COLO668 (cell line): ENCODE measurements at regions not wholly inside any gene's neighbourhood (a gene's known extent, or its start where the extent isn't known, plus 50 kb on each side); places are given as distances from the start of the nearest gene placed in this dataset.

Source experiments
- DNase-seq: peaks from one replicate; lab custom pipeline; 2025; ENCODE audit not compliant: unreplicated experiment; lab: John Stamatoyannopoulos, UW

- DNase-seq, result no peak
Observed at GRCh38 chr18:75158465-75159237, 50.3 kb downstream of the PTGR3 start.

GRCh38 chr18:75157851-75158250, 51.1 kb downstream of the PTGR3 start:
- DNase-seq, result no peak

GRCh38 chr18:75157381-75157780, 51.6 kb downstream of the PTGR3 start:
- no peak for DNase-seq

- DNase-seq, result no peak
Observed at GRCh38 chr18:75156831-75157230, 52.1 kb downstream of the PTGR3 start.

- DNase-seq, result no peak
Observed at GRCh38 chr18:75156139-75156750, 52.7 kb downstream of the PTGR3 start.

DNA sequence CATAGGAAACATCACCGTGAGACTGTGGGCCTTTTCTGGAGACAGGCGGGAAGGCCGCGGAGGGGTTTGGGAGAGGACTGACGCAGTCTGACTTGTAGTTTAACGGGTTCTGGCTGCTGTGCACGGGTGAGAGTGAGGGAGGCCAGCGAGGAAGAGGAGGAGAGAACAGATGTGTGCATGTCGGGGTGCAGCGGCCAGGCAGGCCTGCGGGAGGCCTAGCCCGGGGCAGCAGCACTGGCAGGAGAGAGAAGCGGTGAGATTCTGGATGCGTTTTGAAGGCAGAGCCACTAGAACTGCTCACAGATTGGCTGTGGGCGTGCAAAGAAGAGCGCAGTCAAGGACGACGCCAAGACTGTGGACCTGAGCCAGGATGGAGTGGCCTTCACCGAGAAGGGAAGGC, 53.9 kb downstream of the PTGR3 start:
- DNase-seq, result no peak

- DNase-seq, result no peak
Observed at GRCh38 chr18:75154259-75154658, 54.7 kb downstream of the PTGR3 start.

DNA sequence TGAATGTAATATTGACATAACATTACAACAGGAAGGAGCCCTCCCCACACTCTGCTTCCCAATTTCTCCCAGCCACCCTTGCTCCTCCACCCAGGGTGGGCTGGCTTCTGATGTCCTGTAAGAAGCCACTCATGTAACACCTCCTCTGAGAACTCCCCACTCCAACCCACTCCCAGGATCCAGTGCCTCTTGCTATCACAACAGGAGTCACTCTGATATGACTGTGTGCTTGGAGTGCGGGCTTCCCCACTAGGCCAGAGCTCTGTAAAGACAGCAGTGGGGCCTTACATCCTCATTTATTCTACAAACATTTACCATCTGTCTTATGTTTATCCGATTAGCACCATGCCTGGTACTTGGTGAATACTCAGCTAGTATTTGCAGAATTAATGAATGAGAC, 65.1 kb downstream of the PTGR3 start:
- DNase-seq, result no peak

DNA sequence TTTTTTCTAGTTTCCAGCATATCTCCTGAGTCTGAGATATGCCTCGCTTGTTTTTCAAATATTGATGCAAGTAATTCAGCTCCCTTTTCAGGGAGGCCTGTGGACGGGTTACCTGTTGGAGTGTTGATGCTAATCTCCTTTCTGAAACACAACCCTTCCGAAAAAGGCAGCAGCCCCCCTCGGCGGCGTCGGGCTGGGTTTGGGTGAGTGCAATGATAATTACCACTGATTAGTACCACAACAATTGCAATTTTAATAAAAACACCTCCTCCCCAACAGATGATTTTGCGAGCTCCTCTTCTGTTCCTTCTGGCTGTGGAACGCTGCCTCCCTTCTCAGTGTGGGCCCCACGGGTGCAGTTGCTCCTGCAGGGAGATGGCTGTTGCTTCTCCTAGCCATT, 66.3 kb downstream of the PTGR3 start:
- DNase-seq, result no peak

GRCh38 chr18:75141734-75142133, 67.2 kb downstream of the PTGR3 start:
- DNase-seq, result no peak

DNA sequence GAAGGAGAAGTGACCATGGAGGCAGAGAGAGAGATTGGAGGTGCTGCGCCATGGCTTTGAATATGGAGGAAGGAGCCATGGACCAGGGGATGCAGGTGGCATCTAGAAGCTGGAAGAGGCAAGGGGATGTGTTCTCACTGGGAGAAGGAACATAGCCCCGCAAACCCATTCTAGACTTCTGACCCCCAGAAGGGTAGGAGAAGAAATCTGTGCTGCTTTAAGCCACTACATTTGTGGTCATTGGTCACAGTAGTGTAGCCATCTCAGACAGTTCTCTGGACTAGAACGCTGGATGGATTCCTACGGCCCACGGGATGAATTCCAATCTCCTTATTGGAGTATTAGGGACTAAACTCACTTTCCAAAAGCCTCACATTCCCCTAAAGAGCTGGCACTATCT, 67.8 kb downstream of the PTGR3 start:
- DNase-seq, result no peak

DNA sequence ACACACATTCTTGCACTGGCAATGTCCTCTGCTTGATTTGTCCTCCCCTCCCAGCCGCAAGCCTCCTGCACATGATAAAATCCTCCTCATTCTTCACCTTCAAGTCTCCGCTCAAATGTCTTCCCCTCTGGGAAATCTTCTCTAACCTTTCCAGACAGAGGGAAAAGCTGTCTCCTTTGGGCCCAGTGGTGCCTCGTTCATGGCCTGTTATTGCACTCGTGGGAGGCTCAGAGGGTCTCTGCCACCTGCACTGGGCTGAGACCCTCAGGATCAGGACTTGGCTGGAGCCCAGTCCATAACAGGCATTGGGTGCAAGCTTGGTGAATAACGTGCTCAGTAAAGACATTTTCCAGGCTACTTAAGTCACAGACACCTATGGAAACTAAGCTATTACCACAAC, 68.6 kb downstream of the PTGR3 start:
- no peak for DNase-seq

DNA sequence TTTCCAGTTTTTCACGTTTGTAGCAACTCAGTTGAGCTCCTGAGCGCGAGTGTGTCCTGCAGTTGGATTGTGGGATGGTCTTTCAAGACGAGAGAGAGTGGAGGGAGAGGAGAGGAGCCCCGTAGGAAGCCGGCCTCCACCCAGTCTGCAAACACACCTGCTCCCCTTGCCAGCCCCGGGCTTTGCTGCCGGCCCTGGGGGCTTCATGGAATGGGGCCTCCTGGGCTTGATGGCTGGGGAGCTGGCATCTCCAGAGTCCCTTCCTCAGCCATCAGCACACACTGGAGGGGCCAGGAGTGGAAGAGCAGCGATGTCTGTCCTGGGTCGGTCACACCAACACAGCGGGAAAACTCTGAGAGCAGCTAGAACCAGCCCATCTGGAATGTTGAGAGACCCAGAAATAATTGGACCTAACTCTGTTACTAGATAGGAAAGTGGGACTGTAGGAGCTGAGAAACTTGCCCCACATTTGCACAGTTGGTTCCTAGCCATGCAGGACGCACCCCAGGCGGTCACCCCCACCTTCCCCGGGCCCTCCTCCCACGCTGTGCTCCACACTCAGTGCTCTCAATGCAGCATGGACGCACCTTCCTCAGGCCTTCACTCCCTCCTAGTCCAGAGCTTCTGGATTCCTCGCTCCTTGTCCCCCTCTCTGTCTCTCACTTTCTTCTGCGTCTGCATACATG, 69.6 kb downstream of the PTGR3 start:
- DNase-seq, result peak; percentile 19

GRCh38 chr18:75137346-75137877, 71.5 kb downstream of the PTGR3 start:
- no peak for DNase-seq

DNA sequence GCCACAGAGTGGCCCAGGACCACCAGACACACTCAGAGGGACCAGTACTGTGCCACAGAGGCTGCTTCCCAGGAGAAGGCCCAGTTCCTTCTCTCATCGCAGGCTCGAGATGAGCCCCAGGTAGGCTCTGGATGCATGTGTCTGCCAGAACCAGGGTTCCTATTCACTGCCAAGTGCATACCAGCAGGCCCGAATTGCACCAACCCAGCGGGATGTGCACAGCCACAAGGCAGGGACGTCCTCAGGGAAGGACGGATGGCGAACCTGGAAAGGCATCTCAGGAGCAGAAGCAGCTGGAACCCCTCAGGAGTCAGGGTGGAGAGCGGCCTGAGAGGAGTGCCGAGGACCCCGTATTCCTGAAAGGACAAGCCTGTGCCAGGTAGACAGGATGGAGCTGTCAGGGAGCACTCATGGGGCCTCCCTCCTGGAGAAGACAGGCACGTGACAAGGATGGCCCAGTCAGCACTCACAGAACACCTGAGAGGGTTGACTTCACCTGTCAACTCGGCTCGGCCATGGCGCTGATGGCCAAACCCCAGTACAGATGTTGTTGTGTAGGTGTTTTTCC, 73.7 kb downstream of the PTGR3 start:
- DNase-seq, result no peak

DNA sequence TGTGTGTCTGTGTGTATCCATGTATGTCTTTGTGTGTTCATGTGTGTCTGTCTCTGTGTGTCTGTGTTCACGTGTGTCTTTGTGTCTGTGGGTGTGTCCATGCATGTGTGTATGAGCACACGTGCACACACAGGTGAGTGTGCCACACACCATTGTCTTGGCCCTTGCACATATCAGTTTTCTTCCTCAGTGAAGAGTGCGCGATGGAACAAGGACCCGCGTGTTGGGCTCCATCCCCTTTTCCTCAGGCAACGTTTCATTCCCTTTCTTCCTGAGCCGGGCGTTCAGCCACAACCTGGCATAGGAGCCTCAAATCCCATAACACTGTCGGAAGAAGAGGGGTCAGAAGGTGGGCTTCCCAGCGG, 74.3 kb downstream of the PTGR3 start:
- no peak for DNase-seq

GRCh38 chr18:75133721-75134610, 75.0 kb downstream of the PTGR3 start:
- no peak for DNase-seq

DNA sequence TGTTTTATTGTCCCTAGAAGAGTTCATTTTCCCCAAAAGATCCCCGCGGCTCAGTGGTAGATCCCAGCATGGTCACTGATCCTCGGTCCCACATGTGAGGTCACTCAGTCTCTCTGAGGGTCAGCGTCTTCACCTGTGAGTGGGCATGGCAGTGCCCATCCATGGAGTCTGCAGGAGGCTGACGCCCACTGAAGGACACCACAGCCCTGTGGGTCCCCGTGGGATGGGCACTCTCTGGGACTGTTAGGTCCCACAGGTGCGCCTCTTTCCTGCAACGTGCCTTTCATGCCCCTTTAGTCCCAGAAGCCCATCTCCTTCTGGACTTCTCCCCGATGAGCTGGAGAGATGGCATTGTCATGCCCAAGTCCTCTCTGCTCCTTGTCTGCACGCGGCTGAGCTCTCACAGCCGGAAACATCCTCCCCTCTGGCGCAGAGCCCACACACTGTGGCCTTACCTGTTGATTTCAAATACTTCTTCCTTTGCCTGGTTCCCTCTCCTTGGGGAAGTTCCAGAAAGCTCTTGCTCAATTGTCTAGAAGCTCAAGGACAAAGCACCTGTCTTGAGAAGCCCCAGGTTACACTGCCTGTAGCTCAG, 75.9 kb downstream of the PTGR3 start:
- no peak for DNase-seq

DNA sequence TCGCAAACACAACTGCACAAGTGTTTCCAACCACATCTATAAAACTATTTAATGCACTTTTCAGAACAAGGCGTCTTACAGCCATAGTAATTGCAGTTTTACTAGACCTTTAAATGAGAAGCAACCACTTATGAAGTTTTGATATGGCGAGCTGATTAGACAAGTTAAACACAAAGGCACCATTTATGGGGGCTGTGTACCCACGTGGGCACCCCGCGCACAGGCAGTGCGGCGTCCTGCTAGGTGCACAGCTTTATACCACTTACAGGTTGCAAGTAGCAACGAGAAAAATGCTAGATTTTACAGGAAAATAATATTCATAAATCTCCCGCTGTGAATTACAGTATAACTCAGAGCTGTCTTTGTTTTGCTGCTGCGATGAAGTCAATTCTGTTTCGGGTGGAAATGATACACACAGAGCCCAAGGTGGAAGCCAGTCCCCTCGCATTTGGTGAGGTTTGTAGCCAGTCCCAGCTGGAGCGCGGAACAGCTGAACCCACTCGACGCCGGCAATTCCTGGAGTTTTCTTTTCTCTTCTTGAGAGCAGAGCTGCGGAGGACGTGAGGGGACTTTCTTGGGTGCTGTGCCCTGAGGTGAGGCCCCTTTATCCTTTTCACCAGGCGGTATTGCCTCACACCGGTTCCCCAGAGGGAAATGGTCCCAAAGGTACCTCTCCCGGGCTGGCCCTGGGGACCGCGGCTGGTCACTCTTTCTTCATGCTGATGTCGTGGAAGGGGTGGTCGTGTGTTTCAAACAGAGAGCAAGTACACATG, 76.7 kb downstream of the PTGR3 start:
- DNase-seq, result no peak
